ENCODE measurements at regions not wholly inside any gene's neighbourhood (a gene's known extent, or its start where the extent isn't known, plus 50 kb on each side); places are given as distances from the start of the nearest gene placed in this dataset.

DNA sequence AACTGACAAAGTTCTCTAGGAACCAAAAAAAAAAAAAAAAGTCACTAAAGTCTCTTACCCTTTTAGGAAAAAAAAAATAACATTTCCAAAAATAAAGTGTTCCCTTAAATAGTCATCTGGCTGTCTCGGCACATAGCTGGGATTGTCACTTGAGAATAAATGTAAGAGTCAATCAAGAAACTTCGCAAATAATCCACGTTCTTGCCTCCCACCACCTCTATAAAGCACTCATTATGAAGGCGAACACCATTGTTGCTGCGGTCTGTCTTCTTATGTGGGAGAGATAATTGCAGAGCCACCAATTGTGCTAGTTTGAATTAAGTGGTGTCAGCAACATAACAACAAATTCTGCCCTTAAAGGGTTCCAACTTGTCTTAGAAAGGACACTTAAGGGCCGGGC lies 163.7 kb downstream of the FBXO15 start:
- no peaks in the 10 kb centered on the region for H3K79me2 ChIP-seq
- no peak overlapping the region for H2AFZ ChIP-seq
- no peak for DNase-seq (ENCODE audit: low spot score)
- H3K27ac ChIP-seq, result no peak overlapping the region
- no peak overlapping the region for H3K4me2 ChIP-seq
- H3K27me3 ChIP-seq, result no peaks in the 10 kb centered on the region
- no peak for TF ChIP-seq EZH2phosphoT487 (IDR thresholded peaks at IDR 0.05; ENCODE audit: low read depth, severe bottlenecking, unreplicated experiment)
- TF ChIP-seq, protein P1, sequence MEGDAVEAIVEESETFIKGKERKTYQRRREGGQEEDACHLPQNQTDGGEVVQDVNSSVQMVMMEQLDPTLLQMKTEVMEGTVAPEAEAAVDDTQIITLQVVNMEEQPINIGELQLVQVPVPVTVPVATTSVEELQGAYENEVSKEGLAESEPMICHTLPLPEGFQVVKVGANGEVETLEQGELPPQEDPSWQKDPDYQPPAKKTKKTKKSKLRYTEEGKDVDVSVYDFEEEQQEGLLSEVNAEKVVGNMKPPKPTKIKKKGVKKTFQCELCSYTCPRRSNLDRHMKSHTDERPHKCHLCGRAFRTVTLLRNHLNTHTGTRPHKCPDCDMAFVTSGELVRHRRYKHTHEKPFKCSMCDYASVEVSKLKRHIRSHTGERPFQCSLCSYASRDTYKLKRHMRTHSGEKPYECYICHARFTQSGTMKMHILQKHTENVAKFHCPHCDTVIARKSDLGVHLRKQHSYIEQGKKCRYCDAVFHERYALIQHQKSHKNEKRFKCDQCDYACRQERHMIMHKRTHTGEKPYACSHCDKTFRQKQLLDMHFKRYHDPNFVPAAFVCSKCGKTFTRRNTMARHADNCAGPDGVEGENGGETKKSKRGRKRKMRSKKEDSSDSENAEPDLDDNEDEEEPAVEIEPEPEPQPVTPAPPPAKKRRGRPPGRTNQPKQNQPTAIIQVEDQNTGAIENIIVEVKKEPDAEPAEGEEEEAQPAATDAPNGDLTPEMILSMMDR (IDR thresholded peaks at IDR 0.05; ENCODE audit: poor library complexity), result no peak
- no peak for TF ChIP-seq EZH2 (IDR thresholded peaks at IDR 0.05; ENCODE audit: borderline replicate concordance)
- no peaks in the 10 kb centered on the region for H4K20me1 ChIP-seq (ENCODE audit: insufficient read depth, poor library complexity, severe bottlenecking)
- H3K9me2 ChIP-seq (replicated peaks; ENCODE audit: insufficient read depth), result no peaks in the 10 kb centered on the region
- 92% methylated on average over 6 of the region's 6 CpGs for WGBS (ENCODE audit: low lambda C conversion rate, missing lambda C conversion rate)
- H3K4me3 ChIP-seq, result no peak overlapping the region
- no peaks in the 10 kb centered on the region for H3K36me3 ChIP-seq (replicated peaks; ENCODE audit: insufficient read depth, low read depth)
- no peaks in the 10 kb centered on the region for H3K9me3 ChIP-seq (ENCODE audit: low read depth)
- no peaks in the 10 kb centered on the region for H3K4me1 ChIP-seq (ENCODE audit: insufficient read depth)

DNA sequence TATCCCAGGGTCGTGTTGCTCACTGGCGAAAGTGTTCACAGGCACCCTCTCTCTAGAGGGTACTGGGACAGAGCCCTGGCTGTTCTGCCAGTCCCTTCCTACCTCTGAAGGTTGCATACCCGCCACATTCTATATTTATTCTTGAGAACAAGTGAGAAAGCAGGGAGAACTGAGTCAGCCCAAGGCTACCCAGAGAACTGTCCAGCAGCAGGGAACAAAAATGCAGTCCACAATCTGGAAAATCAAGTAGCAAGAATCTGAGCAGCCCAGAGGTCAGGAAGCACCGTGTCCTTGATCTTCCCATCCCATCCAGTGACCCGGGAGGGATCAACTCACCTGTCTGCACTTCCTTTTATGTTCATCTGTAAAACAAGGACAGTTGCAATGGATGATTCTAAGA lies 164.1 kb downstream of the FBXO15 start:
- no peak overlapping the region for H2AFZ ChIP-seq
- H3K27me3 ChIP-seq, result no peaks in the 10 kb centered on the region
- no peaks in the 10 kb centered on the region for H4K20me1 ChIP-seq (ENCODE audit: insufficient read depth, poor library complexity, severe bottlenecking)
- no peaks in the 10 kb centered on the region for H3K36me3 ChIP-seq (replicated peaks; ENCODE audit: insufficient read depth, low read depth)
- H3K4me2 ChIP-seq, result no peak overlapping the region
- TF ChIP-seq, protein P1 (IDR thresholded peaks at IDR 0.05; ENCODE audit: poor library complexity), result no peak
- TF ChIP-seq EZH2phosphoT487 (IDR thresholded peaks at IDR 0.05; ENCODE audit: low read depth, severe bottlenecking, unreplicated experiment) (no peak), EZH2 (IDR thresholded peaks at IDR 0.05; ENCODE audit: borderline replicate concordance) (no peak)
- no peaks in the 10 kb centered on the region for H3K79me2 ChIP-seq
- 87% methylated on average over 5 of the region's 5 CpGs for WGBS (ENCODE audit: low lambda C conversion rate, missing lambda C conversion rate)
- H3K27ac ChIP-seq, result no peak overlapping the region
- H3K4me3 ChIP-seq, result no peak overlapping the region
- no peaks in the 10 kb centered on the region for H3K9me2 ChIP-seq (replicated peaks; ENCODE audit: insufficient read depth)
- DNase-seq (ENCODE audit: low spot score), result no peak
- no peaks in the 10 kb centered on the region for H3K9me3 ChIP-seq (ENCODE audit: low read depth)
- H3K4me1 ChIP-seq (ENCODE audit: insufficient read depth), result no peaks in the 10 kb centered on the region

DNA sequence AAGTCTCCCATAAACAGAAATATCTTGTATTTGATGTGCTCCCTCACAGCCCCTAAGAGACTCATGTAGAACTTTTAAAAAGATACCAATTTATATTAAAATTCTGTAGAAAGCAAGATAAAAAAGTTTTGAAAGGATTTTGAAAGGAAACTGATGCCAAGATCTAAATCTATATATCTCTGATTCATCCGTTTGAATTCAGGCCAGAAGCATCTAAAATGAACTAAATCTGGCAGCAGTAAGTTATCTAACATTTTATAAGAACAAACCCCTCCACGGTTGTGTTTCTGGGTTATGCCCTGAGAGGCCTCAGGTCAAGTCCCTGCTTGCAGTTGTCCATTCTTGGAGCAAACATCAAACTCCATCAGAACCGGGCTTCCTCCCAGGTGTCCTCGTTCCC lies 165.8 kb downstream of the FBXO15 start:
- no peak overlapping the region for H3K27ac ChIP-seq
- H3K4me3 ChIP-seq, result no peak overlapping the region
- H3K9me2 ChIP-seq (replicated peaks; ENCODE audit: insufficient read depth), result no peaks in the 10 kb centered on the region
- no peak overlapping the region for H2AFZ ChIP-seq
- no peak overlapping the region for H3K4me2 ChIP-seq
- 73% methylated on average over 4 of the region's 4 CpGs for WGBS (ENCODE audit: low lambda C conversion rate, missing lambda C conversion rate)
- TF ChIP-seq EZH2phosphoT487 (IDR thresholded peaks at IDR 0.05; ENCODE audit: low read depth, severe bottlenecking, unreplicated experiment), result no peak
- TF ChIP-seq, protein P1 (IDR thresholded peaks at IDR 0.05; ENCODE audit: poor library complexity), result no peak
- no peak for TF ChIP-seq EZH2 (IDR thresholded peaks at IDR 0.05; ENCODE audit: borderline replicate concordance)
- no peaks in the 10 kb centered on the region for H3K36me3 ChIP-seq (replicated peaks; ENCODE audit: insufficient read depth, low read depth)
- no peaks in the 10 kb centered on the region for H3K4me1 ChIP-seq (ENCODE audit: insufficient read depth)
- no peaks in the 10 kb centered on the region for H4K20me1 ChIP-seq (ENCODE audit: insufficient read depth, poor library complexity, severe bottlenecking)
- H3K27me3 ChIP-seq, result no peaks in the 10 kb centered on the region
- no peaks in the 10 kb centered on the region for H3K79me2 ChIP-seq
- H3K9me3 ChIP-seq (ENCODE audit: low read depth), result no peaks in the 10 kb centered on the region
- no peak for DNase-seq (ENCODE audit: low spot score)

Measured in hepatocyte (in vitro differentiated cells).